Uterus (tissue), 3 donors: ENCODE measurements at regions not wholly inside any gene's neighbourhood (a gene's known extent, or its start where the extent isn't known, plus 50 kb on each side); places are given as distances from the start of the nearest gene placed in this dataset.

Experiments used
- DNase-seq, 2 donors: peaks; one replicate each; pipeline ENCODE4 v3.0.0-alpha.2; 2019 to 2020
- H3K27ac ChIP-seq, 2 donors: fragments of 200-600 bp; sonication (generic); 1 replicate in 1 of 2; 2 replicates in 1 of 2; pipeline ENCODE4 v1.5.1; 2016 to 2018
- H3K27me3 ChIP-seq, 2 donors: fragments of 200-600 bp; sonication (generic); one replicate each; pipeline ENCODE4 v1.5.1; 2018 to 2019; ENCODE audit warnings: control low read depth in 1 of 2
- H3K36me3 ChIP-seq, 2 donors: fragments of 200-600 bp; sonication (generic); one replicate each; pipeline ENCODE4 v1.5.1; 2019; ENCODE audit warnings: control low read depth in 1 of 2
- H3K4me1 ChIP-seq, 2 donors: fragments of 200-600 bp; sonication (generic); one replicate each; pipeline ENCODE4 v1.5.1; 2018 to 2019; ENCODE audit warnings: control low read depth in 1 of 2
- H3K4me3 ChIP-seq, 2 donors: fragments of 200-600 bp; sonication (generic); 1 replicate in 1 of 2; 2 replicates in 1 of 2; pipeline ENCODE4 v1.5.1; 2018 to 2019; ENCODE audit warnings: mild to moderate bottlenecking in 1 of 2
- H3K9me3 ChIP-seq, 2 donors: fragments of 200-600 bp; sonication (generic); one replicate each; pipeline ENCODE4 v1.5.1; 2019; ENCODE audit warnings: control low read depth in 1 of 2
- CTCF ChIP-seq, 4 experiments: fragments of 200-600 bp in 2 of 4; fragments of 450-650 bp in 2 of 4; sonication (generic) in 2 of 4; IDR thresholded peaks; one replicate each; pipeline ENCODE4 v1.5.1; 2016 to 2019; ENCODE audit warnings: antibody characterized with exemption in 4 of 4, mild to moderate bottlenecking in 2 of 4, moderate library complexity in 1 of 4
- POLR2A ChIP-seq, 2 donors: fragments of 450-650 bp; IDR thresholded peaks; one replicate each; pipeline ENCODE4 v1.6.1; 2016; ENCODE audit warnings: antibody characterized with exemption in 2 of 2, mild to moderate bottlenecking in 1 of 2, moderate library complexity in 1 of 2
- intact Hi-C: fragments of 100-400 bp; cut with DNase I; formaldehyde crosslinking; loops from one replicate; pipeline ENCODE4 v1.15.1; 2023; ENCODE audit warnings: low total_unique reads
- donor health status: DM: yes; HTN: yes; CAD: no.

GRCh38 chr1:232218955-232219865 is 410.7 kb downstream of the SIPA1L2 start:
- DNase-seq: no peak
- intact Hi-C loops: no loop called here
- Histone ChIP-seq H3K27me3 (no peaks in the 10 kb centered on the region), H3K9me3 (no peaks in the 10 kb centered on the region), H3K4me3 (no peak overlapping the region), H3K36me3 (no peaks in the 10 kb centered on the region), H3K27ac (no peak overlapping the region), H3K4me1 (no peaks in the 10 kb centered on the region)
- TF ChIP-seq CTCF (IDR thresholded peaks at IDR 0.05): no peak
- TF ChIP-seq POLR2A (IDR thresholded peaks at IDR 0.05): no peak

GRCh38 chr1:232213928-232214327 is 416.0 kb downstream of the SIPA1L2 start:
- DNase-seq: no peak
- TF ChIP-seq CTCF (IDR thresholded peaks at IDR 0.05) (no peak), POLR2A (IDR thresholded peaks at IDR 0.05) (no peak)
- H3K36me3 ChIP-seq: no peaks in the 10 kb centered on the region
- intact Hi-C loops: no loop called here
- H3K27ac ChIP-seq: no peak overlapping the region
- no peaks in the 10 kb centered on the region for H3K27me3 ChIP-seq
- H3K4me3 ChIP-seq: no peak overlapping the region
- no peaks in the 10 kb centered on the region for H3K4me1 ChIP-seq
- H3K9me3 ChIP-seq: no peaks in the 10 kb centered on the region

GRCh38 chr1:232212253-232212652 is 417.7 kb downstream of the SIPA1L2 start:
- intact Hi-C loops: no loop called here
- no peak overlapping the region for H3K27ac ChIP-seq
- no peak for DNase-seq
- TF ChIP-seq POLR2A (IDR thresholded peaks at IDR 0.05) (no peak), CTCF (IDR thresholded peaks at IDR 0.05) (no peak)
- H3K36me3 ChIP-seq: no peaks in the 10 kb centered on the region
- H3K4me3 ChIP-seq: no peak overlapping the region
- no peaks in the 10 kb centered on the region for H3K9me3 ChIP-seq
- H3K27me3 ChIP-seq: no peaks in the 10 kb centered on the region
- H3K4me1 ChIP-seq: no peaks in the 10 kb centered on the region

- Histone ChIP-seq H3K9me3 (no peaks in the 10 kb centered on the region), H3K4me1 (no peaks in the 10 kb centered on the region), H3K27me3 (no peaks in the 10 kb centered on the region), H3K27ac (no peak overlapping the region), H3K4me3 (no peak overlapping the region), H3K36me3 (no peaks in the 10 kb centered on the region)
- no peak for TF ChIP-seq POLR2A (IDR thresholded peaks at IDR 0.05)
- TF ChIP-seq CTCF (IDR thresholded peaks at IDR 0.05): no peak
- DNase-seq: no peak
- intact Hi-C loops: no loop called here
Measured at GRCh38 chr1:232211149-232211548, 418.8 kb downstream of the SIPA1L2 start.

- H3K9me3 ChIP-seq: no peaks in the 10 kb centered on the region
- intact Hi-C loops: no loop called here
- TF ChIP-seq POLR2A (IDR thresholded peaks at IDR 0.05) (no peak), CTCF (IDR thresholded peaks at IDR 0.05) (no peak)
- H3K27me3 ChIP-seq: no peaks in the 10 kb centered on the region
- no peaks in the 10 kb centered on the region for H3K36me3 ChIP-seq
- DNase-seq: no peak
- no peak overlapping the region for H3K4me3 ChIP-seq
- H3K4me1 ChIP-seq: no peaks in the 10 kb centered on the region
- H3K27ac ChIP-seq: no peak overlapping the region
Measured at GRCh38 chr1:232209357-232209756, 420.6 kb downstream of the SIPA1L2 start.
